ENCODE measurements at regions not wholly inside any gene's neighbourhood (a gene's known extent, or its start where the extent isn't known, plus 50 kb on each side); places are given as distances from the start of the nearest gene placed in this dataset.

DNA sequence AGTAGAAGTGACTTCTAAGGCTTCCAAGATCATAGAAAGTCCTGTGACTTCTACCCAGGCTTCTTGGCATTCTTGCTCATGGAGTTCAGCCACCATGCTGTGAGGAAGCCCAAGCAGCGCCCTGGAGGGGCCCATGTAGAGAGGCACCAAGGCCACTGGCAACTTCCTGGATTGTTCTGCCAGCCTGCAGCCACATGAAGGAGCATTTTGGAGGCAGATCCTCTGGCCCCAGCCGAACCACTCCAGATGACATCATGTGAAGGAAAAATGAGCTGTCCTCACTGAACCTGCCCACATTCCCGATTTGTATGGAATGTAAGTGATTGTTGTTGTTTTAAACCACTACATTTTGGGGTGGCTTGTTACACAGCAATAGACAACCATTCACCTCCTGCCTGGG lies 51.5 kb upstream of the MNX1 start:
- DNase-seq = no peak

DNA sequence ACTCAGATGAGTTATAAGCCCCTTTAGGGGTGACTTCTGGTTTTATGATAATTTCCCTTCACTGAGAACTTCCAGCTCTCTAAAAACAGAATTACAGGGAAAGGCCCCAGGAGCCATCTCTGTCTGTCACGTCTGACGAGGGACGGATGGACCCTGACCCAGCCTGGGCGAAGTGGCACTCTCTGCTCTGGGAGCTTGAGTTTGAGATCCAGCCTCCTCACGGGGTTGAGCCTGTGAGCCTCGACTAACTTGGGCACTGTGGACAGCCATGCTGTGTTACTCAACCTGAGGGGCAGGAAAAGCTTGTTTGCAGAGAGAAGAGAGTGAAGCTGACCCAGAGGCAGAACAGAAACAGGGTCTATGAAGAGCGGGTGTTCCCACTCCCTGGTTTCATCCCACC lies 54.6 kb upstream of the MNX1 start:
- no peak for DNase-seq

DNA sequence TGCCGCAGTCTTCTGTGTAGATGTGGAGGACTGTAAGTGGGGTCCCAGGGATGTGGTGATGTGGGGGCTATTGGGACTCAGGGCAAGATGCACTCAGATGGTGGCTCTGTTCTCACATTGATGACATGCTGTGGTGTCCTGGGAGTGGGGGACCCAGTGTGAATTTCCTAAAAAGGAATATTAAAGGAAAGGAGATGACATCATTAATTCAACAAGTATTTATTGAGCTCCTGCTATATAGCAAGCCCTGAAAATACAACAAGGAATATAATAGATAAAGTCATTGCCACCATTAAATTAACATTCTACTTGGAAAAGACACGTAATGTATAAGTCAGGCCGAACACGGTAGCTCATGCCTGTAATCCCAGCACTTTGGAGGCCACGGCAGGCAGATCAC lies 61.9 kb upstream of the MNX1 start:
- DNase-seq = no peak

DNA sequence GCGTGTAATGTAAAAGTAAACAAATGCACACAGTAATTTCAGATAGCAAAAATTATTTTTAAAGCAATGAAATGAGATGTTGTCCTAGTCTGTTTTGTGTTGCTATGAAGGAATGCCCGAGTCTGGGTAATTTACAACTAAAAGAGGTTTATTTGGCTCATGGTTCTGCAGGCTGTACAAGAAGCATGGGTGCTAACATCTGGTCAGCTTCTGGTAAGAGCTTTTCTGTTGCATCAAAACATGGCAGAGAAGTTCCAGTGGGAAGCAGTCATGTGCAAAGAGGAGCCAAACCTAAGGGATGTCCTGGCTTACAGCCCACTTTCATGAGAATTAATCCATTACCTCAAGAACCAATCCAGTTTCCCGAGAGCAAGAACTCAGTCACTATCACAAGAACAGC lies 62.9 kb upstream of the MNX1 start:
- no peak for DNase-seq

DNA sequence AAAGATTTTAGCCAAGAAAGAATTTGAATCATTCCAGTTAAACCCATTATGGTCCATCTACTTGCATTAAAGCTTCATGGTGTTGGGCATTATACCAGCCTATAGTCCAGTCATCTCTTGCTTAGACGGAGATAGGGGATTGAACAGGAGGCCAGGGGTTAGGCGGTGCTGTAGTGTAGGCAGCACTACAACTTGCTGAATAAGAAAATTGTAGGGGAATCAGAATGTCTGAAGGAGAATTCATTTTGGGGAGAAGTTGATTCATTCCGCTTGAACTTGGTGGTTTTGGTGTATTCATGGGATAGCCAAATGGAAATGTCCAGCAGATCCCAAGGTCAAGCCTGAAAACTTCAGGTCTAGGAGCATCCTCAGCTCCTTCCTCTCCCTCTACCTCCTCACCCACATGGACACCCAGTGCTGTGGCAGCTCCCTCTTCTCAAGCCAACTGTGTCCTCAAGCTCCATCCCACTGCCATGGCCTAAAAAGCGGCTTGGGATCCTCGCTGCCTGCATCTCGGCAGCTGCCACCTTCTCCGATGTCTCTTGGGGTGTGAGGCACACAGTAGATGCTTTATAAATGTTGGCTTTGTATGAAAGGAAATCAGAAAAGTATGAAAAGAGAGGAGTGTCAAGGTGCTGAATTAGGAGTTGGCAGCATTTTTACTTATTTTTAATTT lies 63.6 kb upstream of the MNX1 start:
- DNase-seq = no peak

DNA sequence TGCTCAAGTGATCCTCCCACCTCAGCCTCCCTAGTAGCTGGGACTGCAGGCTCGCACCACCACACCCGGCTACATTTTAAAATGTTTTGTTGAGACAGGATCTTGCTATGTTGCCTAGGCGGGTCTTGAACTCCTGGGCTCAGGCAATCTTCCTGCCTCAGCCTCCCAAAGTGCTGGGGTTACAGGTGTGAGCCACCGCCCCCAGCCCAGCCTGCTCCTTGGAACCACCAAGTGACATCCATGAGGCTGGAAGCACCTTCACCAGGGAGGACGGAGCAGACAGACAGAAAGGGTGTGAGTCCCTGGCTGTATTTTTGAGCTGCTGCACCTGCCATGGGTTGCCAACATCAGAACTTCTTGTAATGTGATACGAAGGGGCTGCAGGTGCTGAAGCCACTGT lies 62.3 kb upstream of the UBE3C start:
- no peak for DNase-seq

DNA sequence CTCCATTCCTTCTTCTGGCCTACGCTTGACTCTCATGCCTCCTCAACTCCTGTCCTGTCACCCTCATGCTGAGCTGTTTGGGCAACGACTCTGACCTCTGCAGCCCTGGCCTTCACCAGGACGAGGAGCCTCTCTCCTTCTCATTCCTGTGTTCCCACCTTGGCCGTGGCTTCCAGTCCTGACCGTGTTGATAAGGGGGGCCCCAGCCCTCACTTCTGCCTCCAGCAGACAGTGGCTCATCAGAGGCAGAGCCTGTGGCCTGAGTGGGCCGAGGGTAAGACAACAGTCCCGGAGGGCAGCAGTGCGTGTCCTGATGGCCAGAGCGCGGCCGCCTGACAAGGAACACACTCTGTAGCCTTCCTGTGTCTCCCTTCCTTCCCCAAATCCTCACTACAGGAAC lies 61.7 kb upstream of the UBE3C start:
- DNase-seq = no peak

DNA sequence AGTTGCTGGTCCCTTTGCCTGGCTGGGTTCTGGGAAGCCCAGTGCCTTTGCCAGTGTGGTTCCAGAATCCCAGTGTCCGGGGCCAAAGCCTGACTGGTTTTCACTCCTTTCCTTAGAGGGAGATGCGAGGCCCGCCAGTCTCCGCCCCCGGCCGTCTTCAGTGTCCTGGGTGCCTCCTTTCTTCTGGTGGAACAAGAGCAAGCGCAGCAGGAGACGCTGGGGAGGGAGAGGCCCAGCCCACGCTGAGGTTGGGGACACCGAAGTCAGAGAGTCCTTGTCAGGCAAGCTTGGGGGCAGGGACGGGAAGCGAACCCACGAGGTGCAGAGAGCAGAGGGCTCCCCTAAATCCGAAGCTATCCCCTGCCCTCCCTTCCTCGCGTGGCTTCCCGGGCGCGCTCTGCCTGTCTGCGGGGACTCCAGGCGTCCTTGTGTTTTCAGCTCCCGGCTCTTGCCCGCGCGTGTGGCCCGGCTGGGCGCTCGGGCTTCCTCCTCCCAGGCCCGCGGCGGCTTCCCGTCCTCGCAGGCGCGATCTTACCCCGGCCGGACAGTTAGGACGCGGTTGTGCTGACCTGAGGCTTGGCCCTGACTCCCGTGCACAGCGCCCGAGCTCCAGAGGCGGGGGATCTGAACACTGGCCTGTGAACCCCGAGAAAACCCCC lies 60.6 kb upstream of the UBE3C start:
- DNase-seq = peak; percentile 70

DNA sequence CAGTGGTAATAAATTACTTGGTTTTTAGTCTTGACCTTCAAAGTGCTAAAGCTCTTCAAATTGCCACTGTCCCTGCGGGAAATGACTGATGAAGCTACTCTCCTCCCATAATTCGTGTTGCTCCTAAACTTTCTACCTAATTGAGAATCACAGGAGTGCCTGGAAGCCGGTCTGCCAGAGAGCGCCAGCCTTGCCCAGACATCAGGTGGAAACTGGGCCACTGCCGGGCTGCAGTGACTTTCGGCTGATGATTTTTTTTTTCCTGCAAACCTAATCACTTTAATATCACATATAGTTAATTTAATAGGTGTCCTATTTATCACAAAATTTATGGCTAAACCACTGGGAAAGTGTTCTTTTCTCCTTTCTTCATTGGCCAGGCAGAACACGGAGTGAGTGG lies 59.6 kb upstream of the UBE3C start:
- no peak for DNase-seq

DNA sequence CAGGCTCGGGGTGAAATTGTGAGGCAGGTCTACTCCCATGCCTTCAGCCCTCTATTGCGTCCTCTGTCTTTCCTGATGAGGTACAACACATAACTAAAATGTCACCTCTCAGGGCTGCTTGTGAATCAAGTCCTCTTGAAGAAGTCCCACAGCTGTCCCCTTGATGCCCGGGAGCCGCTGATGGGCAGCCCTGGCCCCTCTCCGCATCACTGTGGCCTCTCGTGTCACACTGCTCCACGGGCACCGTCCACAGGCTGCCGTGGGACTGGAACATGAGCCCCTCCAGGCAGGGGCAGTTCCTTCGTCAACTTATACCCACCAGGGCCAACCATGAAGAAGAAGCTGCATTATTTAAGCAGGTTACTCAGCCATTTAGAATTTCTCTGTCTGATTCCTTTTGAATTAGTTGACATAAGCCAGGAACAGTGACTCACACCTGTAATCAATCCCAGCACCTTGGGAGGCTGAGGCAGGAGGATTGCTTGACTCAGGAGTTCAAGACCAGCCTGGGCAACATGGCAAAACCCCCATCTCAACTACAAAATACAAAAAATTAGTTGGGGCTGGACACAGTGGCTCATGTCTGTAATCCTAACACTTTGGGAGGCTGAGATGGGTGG lies 58.5 kb upstream of the UBE3C start:
- no peak for DNase-seq

DNA sequence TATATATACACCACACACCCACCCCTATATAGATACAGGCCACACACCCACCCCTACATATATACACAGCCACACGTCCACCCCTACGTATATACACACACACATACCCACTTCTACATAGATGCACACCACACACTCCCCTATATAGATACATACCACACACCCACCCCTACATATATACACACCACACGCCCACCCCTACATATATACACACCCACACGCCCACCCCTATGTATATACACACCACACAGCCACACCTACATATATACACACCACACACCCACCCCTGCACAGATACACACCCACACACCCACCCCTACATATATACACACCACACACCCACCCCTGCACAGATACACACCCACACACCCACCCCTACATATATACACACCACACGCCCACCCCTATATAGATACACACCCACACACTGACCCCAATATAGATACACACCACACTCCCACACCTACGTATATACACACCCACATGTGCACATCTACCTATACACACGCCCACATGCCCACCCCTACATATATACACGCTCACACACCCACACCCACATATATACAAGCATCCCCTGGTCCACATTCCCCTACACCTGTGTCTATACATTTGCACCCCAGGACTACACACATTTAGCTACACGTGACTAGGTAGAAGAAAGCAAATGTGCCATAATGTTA lies 52.1 kb upstream of the UBE3C start:
- no peak for DNase-seq

DNA sequence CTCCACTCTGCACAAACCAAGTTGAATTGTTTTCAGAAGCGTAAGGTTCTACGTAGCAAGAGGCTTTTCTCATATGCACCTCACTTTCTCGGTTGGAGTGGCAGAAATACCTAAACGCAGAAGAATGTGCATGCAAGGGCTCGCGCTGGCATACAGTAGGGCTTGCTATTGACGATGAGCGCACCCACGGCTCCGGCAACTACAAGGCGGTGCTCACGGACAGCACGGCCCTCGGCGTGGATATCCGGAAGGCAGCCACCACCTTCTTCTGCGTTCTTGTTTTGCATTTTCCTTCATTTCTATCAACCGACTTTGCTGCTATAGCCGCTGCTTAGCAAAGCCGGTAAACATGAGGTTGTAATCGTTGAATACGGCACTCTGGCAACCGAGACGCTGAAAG lies 51.1 kb upstream of the UBE3C start:
- no peak for DNase-seq

DNA sequence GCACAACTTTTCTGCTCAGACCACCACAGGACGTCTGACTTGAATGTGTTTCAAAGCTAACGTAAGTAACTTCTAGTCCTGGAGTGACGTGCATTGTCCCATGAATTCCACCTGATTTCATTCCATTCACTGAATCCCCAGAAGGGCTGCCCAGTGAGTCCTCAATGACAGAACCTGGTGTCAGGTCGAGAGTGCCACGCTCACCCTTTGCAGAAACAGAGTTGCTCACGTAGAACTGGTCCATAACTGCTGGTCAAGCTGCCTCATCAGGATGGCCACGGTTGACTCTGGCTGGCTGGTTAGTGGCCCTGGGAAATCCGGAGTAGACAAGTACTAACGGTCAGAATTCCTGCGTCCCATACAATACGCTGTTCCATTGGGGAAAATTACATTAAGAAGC lies 50.6 kb upstream of the UBE3C start:
- no peak for DNase-seq

Data from retina (tissue), 1 donor.